ENCODE measurements at regions not wholly inside any gene's neighbourhood (a gene's known extent, or its start where the extent isn't known, plus 50 kb on each side); places are given as distances from the start of the nearest gene placed in this dataset.
"Not testable (repeated sequence)": the region's sequence is repeated elsewhere in the genome, so short reads cannot be mapped to it uniquely, and the experiment has no call there.

DNA sequence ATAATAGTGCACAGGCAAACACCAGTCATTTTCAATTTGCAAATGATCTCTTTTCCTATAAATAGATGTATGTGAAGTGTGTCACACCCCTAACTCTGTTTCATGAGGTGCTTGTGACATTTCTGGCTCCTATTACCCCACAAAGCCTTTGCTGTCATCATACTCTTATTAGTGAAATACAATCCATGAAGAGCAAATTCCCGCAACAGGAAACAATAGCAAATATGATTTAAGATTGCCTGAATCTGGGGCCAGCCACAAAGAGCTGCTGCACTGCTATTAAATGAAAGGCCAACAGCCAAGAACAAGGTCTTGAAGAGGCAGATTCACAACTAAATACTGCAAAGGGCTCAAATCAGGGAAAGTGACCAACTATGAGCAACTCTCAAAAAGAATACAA, 96.3 kb upstream of the CAV2 start:
- no peak for TF ChIP-seq EP300 (IDR thresholded peaks at IDR 0.05)
- Histone ChIP-seq H3K27ac (replicated peaks in 1 of 4) (no peak overlapping the region), H3K4me3 (no peak overlapping the region), H3K9me3 (no peaks in the 10 kb centered on the region), H3K36me3 (no peaks in the 10 kb centered on the region), H3K27me3 (no peaks in the 10 kb centered on the region), H3K4me1 (peaks cover 6 to 10% (median 8%) of the 10 kb centered on the region in 4 donors)
- no peak for DNase-seq (ENCODE audit: extremely low spot score)
- intact Hi-C loops (cut with DNase I), result no loop called here
- WGBS, result 31% methylated on average over 1 of the region's 1 CpG

DNA sequence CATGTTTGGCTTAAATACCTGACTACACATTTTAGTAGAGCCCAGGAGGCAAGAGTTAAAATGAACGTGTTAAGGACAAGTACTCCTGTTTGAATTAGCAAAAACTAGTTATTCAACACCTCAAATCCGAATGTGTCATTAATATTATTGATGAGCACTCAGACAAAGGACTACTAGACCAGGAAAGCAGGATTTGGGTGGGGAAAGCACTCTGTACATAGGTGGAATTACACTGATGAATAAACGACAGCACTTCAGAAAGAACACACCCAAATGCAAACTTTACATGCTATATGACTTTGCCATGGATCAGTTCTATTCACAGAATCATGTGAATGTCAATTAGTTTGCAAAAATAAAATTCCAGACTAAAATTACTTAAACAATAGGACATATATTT, 95.1 kb upstream of the CAV2 start:
- DNase-seq (ENCODE audit: extremely low spot score), result no peak

DNA sequence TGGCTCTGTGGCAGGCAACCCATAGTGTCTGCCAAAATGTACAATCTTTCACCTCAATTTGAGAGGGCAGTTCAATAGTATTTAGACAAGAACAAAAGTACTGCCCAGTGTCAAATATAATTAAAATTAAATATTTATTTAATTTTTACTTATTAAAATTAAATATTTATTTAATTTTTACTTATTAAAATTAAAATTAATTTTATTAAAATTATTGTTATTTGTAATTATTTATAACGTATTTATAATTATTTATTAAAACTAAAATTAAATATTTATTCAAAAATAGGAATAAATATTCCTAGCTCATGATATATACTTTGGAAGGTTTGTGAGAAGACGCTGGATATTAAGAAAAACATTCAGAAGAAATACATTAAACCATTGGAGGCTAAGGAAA, 93.7 kb upstream of the CAV2 start:
- DNase-seq (ENCODE audit: extremely low spot score), result no peak
- Histone ChIP-seq H3K4me3 (no peak overlapping the region), H3K27me3 (no peaks in the 10 kb centered on the region), H3K27ac (replicated peaks in 1 of 4) (no peak overlapping the region), H3K4me1 (peaks cover 0 to 15% (median 11%) of the 10 kb centered on the region in 4 donors), H3K36me3 (no peaks in the 10 kb centered on the region), H3K9me3 (no peaks in the 10 kb centered on the region)
- WGBS, result 93% methylated on average over 2 of the region's 2 CpGs
- TF ChIP-seq POLR2AphosphoS5 (IDR thresholded peaks at IDR 0.05), result no peak
- TF ChIP-seq EP300 (IDR thresholded peaks at IDR 0.05), result no peak
- TF ChIP-seq, protein P1, sequence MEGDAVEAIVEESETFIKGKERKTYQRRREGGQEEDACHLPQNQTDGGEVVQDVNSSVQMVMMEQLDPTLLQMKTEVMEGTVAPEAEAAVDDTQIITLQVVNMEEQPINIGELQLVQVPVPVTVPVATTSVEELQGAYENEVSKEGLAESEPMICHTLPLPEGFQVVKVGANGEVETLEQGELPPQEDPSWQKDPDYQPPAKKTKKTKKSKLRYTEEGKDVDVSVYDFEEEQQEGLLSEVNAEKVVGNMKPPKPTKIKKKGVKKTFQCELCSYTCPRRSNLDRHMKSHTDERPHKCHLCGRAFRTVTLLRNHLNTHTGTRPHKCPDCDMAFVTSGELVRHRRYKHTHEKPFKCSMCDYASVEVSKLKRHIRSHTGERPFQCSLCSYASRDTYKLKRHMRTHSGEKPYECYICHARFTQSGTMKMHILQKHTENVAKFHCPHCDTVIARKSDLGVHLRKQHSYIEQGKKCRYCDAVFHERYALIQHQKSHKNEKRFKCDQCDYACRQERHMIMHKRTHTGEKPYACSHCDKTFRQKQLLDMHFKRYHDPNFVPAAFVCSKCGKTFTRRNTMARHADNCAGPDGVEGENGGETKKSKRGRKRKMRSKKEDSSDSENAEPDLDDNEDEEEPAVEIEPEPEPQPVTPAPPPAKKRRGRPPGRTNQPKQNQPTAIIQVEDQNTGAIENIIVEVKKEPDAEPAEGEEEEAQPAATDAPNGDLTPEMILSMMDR (IDR thresholded peaks at IDR 0.05), result no peak
- TF ChIP-seq POLR2A (IDR thresholded peaks at IDR 0.05; ENCODE audit: low read depth), result no peak
- intact Hi-C loops (cut with DNase I), result no loop called here

More for the DNA sequence above, 95.1 kb upstream of the CAV2 start:
- no peak overlapping the region for H3K4me3 ChIP-seq
- no peaks in the 10 kb centered on the region for H3K9me3 ChIP-seq
- H3K36me3 ChIP-seq, result no peaks in the 10 kb centered on the region
- TF ChIP-seq, protein P1 (IDR thresholded peaks at IDR 0.05), result no peak
- TF ChIP-seq POLR2AphosphoS5 (IDR thresholded peaks at IDR 0.05) (no peak), POLR2A (IDR thresholded peaks at IDR 0.05; ENCODE audit: low read depth) (no peak), EP300 (IDR thresholded peaks at IDR 0.05) (no peak)
- H3K27me3 ChIP-seq, result no peaks in the 10 kb centered on the region
- intact Hi-C loops (cut with DNase I), result no loop called here
- H3K27ac ChIP-seq (replicated peaks in 1 of 4), result no peak overlapping the region
- peaks cover 7 to 15% (median 11%) of the 10 kb centered on the region in 4 donors for H3K4me1 ChIP-seq
- 86% methylated on average over 3 of the region's 3 CpGs for WGBS

DNA sequence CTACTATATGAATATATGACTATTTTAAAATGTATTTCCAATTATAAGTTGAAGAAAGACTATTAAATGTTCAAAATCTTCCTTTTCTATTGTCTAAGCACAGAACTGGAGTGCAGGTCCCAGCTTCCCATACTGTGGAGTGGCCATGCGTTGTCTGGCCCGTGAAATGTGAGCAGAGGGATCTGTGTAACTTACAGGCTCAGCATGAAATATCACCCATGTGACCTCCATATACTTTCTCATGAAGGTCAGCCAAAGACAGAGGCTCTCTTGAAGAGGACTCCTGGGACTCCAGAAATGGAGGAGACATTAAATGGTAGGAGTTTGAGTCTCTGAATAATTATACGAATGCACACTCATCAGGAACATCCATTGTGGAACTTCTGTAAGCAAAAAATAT, 92.4 kb upstream of the CAV2 start:
- Histone ChIP-seq H3K27ac (replicated peaks in 1 of 4) (no peak overlapping the region), H3K27me3 (no peaks in the 10 kb centered on the region), H3K4me3 (no peak overlapping the region), H3K36me3 (no peaks in the 10 kb centered on the region), H3K4me1 (peaks cover 0 to 15% (median 11%) of the 10 kb centered on the region in 4 donors), H3K9me3 (no peaks in the 10 kb centered on the region)
- no peak for DNase-seq (ENCODE audit: extremely low spot score)
- intact Hi-C loops (cut with DNase I), result no loop called here
- TF ChIP-seq POLR2A (IDR thresholded peaks at IDR 0.05; ENCODE audit: low read depth) (no peak), POLR2AphosphoS5 (IDR thresholded peaks at IDR 0.05) (no peak)
- TF ChIP-seq, protein P1 (IDR thresholded peaks at IDR 0.05), result no peak
- 89% methylated on average over 3 of the region's 3 CpGs for WGBS

DNA sequence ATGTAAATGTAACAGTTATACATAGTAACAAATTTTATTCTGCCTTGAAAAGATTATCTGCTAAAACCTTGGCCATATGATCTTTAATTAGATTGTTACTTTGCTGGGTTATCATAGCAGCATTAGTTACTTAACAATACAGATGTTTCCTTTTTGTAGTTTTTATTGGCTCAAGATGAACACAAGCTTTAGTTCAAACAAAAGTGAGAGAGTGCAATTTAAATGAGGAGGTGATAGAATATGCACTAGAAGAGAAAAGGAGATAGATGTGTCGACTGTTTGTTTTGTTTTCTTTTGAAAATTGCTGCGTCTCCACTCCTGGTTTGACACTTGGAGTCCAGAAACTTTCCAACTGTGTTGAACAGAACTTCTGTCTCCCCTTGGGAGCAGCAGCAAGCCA, 91.4 kb upstream of the CAV2 start:
- no peak overlapping the region for H3K27ac ChIP-seq (replicated peaks in 1 of 4)
- peaks cover 0 to 14% (median 10%) of the 10 kb centered on the region in 4 donors for H3K4me1 ChIP-seq
- H3K4me3 ChIP-seq, result no peak overlapping the region
- no peaks in the 10 kb centered on the region for H3K36me3 ChIP-seq
- TF ChIP-seq EP300 (IDR thresholded peaks at IDR 0.05) (no peak), POLR2A (IDR thresholded peaks at IDR 0.05; ENCODE audit: low read depth) (no peak), POLR2AphosphoS5 (IDR thresholded peaks at IDR 0.05) (no peak)
- TF ChIP-seq, protein P1 (IDR thresholded peaks at IDR 0.05), result no peak
- 22% methylated on average over 2 of the region's 2 CpGs for WGBS
- intact Hi-C loops (cut with DNase I), result no loop called here
- H3K27me3 ChIP-seq, result no peaks in the 10 kb centered on the region
- no peaks in the 10 kb centered on the region for H3K9me3 ChIP-seq
- no peak for DNase-seq (ENCODE audit: extremely low spot score)

DNA sequence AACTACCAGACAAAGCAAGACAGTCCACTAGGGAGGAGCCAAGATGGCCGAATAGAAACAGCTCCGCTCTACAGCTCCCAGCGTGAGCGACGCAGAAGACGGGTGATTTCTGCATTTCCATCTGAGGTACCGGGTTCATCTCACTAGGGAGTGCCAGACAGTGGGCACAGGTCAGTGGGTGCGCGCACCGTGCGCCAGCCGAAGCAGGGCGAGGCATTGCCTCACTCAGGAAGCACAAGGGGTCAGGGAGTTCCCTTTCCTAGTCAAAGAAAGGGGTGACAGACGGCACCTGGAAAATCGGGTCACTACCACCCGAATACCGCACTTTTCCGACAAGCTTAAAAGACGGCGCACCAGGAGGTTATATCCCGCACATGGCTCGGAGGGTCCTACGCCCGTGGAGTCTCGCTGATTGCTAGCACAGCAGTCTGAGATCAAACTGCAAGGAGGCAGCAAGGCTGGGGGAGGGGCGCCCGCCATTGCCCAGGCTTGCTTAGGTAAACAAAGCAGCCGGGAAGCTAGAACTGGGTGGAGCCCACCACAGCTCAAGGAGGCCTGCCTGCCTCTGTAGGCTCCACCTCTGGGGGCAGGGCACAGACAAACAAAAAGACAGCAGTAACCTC, 90.6 kb upstream of the CAV2 start:
- H3K4me1 ChIP-seq; H3K36me3 ChIP-seq; H3K9me3 ChIP-seq; H3K27me3 ChIP-seq; DNase-seq (ENCODE audit: extremely low spot score); H3K4me3 ChIP-seq; H3K27ac ChIP-seq (replicated peaks in 1 of 4); intact Hi-C loops (cut with DNase I): not testable (repeated sequence)
- 99% methylated on average over 26 of the region's 28 CpGs for WGBS

DNA sequence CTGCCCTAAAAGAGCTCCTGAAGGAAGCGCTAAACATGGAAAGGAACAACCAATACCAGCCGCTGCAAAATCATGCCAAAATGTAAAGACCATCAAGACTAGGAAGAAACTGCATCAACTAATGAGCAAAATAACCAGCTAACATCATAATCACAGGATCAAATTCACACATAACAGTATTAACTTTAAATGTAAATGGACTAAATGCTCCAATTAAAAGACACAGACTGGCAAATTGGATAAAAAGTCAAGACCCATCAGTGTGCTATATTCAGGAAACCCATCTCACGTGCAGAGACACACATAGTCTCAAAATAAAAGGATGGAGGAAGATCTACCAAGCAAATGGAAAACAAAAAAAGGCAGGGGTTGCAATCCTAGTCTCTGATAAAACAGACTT, 88.8 kb upstream of the CAV2 start:
- H3K4me3 ChIP-seq; H3K36me3 ChIP-seq; H3K27me3 ChIP-seq; H3K4me1 ChIP-seq; H3K9me3 ChIP-seq; intact Hi-C loops (cut with DNase I); H3K27ac ChIP-seq (replicated peaks in 1 of 4); DNase-seq (ENCODE audit: extremely low spot score): not testable (repeated sequence)
- 95% methylated on average over 3 of the region's 3 CpGs for WGBS

Measured in esophagus muscularis mucosa (tissue), 4 donors.